IPS-NIHi7 (cell line): ENCODE measurements at regions not wholly inside any gene's neighbourhood (a gene's known extent, or its start where the extent isn't known, plus 50 kb on each side); places are given as distances from the start of the nearest gene placed in this dataset.

Experiments
- DNase-seq: peaks from one replicate; pipeline ENCODE4 v3.0.0; 2012; ENCODE audit warnings: mixed read lengths; ENCODE audit errors: extremely low spot score

DNA sequence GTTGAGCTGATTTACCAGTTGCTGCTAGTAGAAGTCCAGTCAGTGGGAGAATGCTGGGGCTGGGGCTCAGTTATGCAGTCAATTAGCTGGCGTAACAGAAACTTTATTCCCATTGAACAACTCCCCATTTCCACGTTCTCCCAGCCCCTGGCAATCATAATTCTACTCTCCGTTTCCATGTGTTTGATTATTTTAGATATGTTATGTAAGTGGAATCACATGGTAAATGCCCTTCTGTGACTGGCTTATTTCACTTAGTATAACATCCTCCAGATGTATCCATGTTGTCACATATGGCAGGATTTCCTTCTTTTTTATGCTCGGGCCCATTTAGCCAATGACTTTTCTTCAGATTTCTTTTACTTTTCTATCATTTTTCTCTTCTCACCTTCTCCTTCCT lies 61.1 kb upstream of the EXOC4 start:
- no peak for DNase-seq

- DNase-seq = no peak
Measured at GRCh38 chr7:133195868-133196267, 57.0 kb upstream of the EXOC4 start.

GRCh38 chr7:133196856-133197612 lies 55.8 kb upstream of the EXOC4 start:
- DNase-seq = peak; percentile 77

- DNase-seq = no peak
Measured at GRCh38 chr7:133197972-133198544, 54.8 kb upstream of the EXOC4 start.

DNA sequence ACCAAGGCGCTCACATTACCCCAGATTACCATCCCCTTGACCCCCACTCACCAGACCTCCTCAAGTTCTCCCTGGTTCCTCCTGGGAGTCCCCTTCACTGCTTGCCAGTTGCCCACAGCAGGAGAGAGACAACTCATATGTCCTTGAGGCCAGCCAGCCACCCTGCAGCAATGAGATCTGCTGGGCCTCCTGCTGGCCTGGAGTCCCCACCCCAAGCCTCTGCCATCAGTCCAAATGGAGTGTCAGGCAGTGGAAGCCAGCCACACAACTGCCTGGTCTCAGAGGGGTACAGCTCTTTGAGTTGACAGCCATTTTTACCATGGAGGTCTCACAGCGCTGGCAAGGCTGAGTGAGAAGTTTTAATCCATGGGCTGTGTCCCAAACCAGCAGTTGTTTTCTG lies 53.0 kb upstream of the EXOC4 start:
- no peak for DNase-seq

DNA sequence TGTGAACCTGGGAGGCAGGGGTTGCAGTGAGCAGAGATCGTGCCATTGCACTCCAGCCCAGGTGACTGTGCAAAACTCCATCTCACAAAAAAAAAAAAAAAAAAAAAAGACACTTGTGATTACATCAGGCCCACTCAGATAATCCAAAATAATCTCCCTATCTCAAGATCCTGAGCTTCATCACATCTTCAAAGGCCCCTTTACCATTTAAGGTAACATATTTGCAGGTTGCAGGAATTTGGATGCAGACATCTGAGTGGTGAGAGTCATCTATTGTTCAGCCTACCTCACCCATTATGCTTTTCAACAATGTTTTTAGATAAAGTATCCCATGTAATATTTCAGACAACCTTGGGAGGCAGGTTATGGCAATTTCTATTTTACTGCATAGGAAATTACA lies 51.4 kb upstream of the EXOC4 start:
- no peak for DNase-seq

GRCh38 chr7:133202942-133203341 lies 49.9 kb upstream of the EXOC4 start:
- DNase-seq = no peak
